IMR-90 (cell line): ENCODE measurements at regions not wholly inside any gene's neighbourhood (a gene's known extent, or its start where the extent isn't known, plus 50 kb on each side); places are given as distances from the start of the nearest gene placed in this dataset.

Experiments
- CHD1 ChIP-seq: IDR thresholded peaks from 2 replicates; pipeline ENCODE4 v1.6.1; 2012; ENCODE audit warnings: low read depth, low read length, improper control_type of control experiment
- MXI1 ChIP-seq: IDR thresholded peaks from 2 replicates; pipeline ENCODE4 v1.6.1; 2012; ENCODE audit warnings: low read depth, mild to moderate bottlenecking, low read length, moderate library complexity, borderline replicate concordance
- POLR2A ChIP-seq: IDR thresholded peaks from 2 replicates; pipeline ENCODE4 v1.6.1; 2012; ENCODE audit warnings: mild to moderate bottlenecking, low read depth, low read length
- TF ChIP-seq, protein P1 (sequence below): conservative IDR thresholded peaks from 2 replicates; pipeline ENCODE4 v1.5.1; 2012; ENCODE audit warnings: mild to moderate bottlenecking, low read depth, low read length, improper control_type of control experiment

GRCh38 chr15:39013262-39013661, 448.6 kb upstream of the RASGRP1 start:
- TF ChIP-seq CHD1: no peak
- TF ChIP-seq, protein P1, sequence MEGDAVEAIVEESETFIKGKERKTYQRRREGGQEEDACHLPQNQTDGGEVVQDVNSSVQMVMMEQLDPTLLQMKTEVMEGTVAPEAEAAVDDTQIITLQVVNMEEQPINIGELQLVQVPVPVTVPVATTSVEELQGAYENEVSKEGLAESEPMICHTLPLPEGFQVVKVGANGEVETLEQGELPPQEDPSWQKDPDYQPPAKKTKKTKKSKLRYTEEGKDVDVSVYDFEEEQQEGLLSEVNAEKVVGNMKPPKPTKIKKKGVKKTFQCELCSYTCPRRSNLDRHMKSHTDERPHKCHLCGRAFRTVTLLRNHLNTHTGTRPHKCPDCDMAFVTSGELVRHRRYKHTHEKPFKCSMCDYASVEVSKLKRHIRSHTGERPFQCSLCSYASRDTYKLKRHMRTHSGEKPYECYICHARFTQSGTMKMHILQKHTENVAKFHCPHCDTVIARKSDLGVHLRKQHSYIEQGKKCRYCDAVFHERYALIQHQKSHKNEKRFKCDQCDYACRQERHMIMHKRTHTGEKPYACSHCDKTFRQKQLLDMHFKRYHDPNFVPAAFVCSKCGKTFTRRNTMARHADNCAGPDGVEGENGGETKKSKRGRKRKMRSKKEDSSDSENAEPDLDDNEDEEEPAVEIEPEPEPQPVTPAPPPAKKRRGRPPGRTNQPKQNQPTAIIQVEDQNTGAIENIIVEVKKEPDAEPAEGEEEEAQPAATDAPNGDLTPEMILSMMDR: no peak
- no peak for TF ChIP-seq MXI1
- no peak for TF ChIP-seq POLR2A
